HEK293 (cell line): ENCODE measurements at regions not wholly inside any gene's neighbourhood (a gene's known extent, or its start where the extent isn't known, plus 50 kb on each side); places are given as distances from the start of the nearest gene placed in this dataset.

ENCODE experiments used
- CTCF ChIA-PET: fragments of 350-600 bp; formaldehyde crosslinking; extraction: SDS; loops from one replicate; lab custom pipeline; 2021; ENCODE audit warnings: antibody characterized with exemption; lab: Yijun Ruan, JAX
- POLR2A ChIA-PET: fragments of 300-600 bp; formaldehyde crosslinking; extraction: SDS; loops from one replicate; lab custom pipeline; 2020; ENCODE audit warnings: antibody characterized with exemption, inconsistent platforms; lab: Yijun Ruan, JAX
- H3K27ac ChIP-seq: fragments of 200-500 bp; sonication (Bioruptor generic); 2 replicates; pipeline ENCODE4 v1.5.1; 2014; ENCODE audit warnings: low read depth, low read length, control low read depth, inconsistent platforms; ENCODE audit errors: extremely low read depth
- H3K36me3 ChIP-seq, 2 experiments: fragments of 200-500 bp in 1 of 2; sonication (Bioruptor generic) in 1 of 2; 1 replicate in 1 of 2; 2 replicates in 1 of 2; pipeline ENCODE4 v1.5.1; 2014 to 2017; ENCODE audit warnings: inconsistent platforms in 2 of 2, low read length in 2 of 2; ENCODE audit not compliant: control insufficient read depth in 2 of 2, insufficient read depth in 1 of 2
- H3K4me1 ChIP-seq: fragments of 200-500 bp; sonication (Bioruptor generic); 2 replicates; pipeline ENCODE4 v1.5.1; 2014; ENCODE audit warnings: mild to moderate bottlenecking, low read length, inconsistent platforms; ENCODE audit not compliant: control insufficient read depth, insufficient read depth
- H3K4me3 ChIP-seq: 2 replicates; pipeline ENCODE4 v1.5.1; 2011; ENCODE audit warnings: low read depth, mild to moderate bottlenecking, control low read depth, low read length, moderate library complexity
- H3K9me3 ChIP-seq: fragments of 200-500 bp; sonication (Bioruptor generic); 2 replicates; pipeline ENCODE4 v1.5.1; 2014; ENCODE audit warnings: low read depth, low read length, inconsistent platforms; ENCODE audit not compliant: control insufficient read depth, insufficient read depth
- FEZF1 ChIP-seq: fragments of 450-650 bp; formaldehyde crosslinking; IDR thresholded peaks from 2 replicates; pipeline ENCODE4 v1.5.1; 2016; ENCODE audit warnings: missing biosample characterization, missing genetic modification characterization
- MEIS1 ChIP-seq: sonication (generic); formaldehyde crosslinking; IDR thresholded peaks from 2 replicates; pipeline ENCODE4 v1.8.1; 2022; ENCODE audit warnings: missing genetic modification reagents, mild to moderate bottlenecking, borderline replicate concordance
- REPIN1 ChIP-seq: fragments of 450-650 bp; formaldehyde crosslinking; IDR thresholded peaks from 2 replicates; pipeline ENCODE4 v1.5.1; 2017; ENCODE audit warnings: missing biosample characterization, missing genetic modification characterization, low read depth
- SCRT1 ChIP-seq: fragments of 450-650 bp; formaldehyde crosslinking; IDR thresholded peaks from 2 replicates; pipeline ENCODE4 v1.5.1; 2016; ENCODE audit warnings: missing biosample characterization, missing genetic modification characterization, borderline replicate concordance
- ZBTB20 ChIP-seq: fragments of 450-650 bp; formaldehyde crosslinking; IDR thresholded peaks from 2 replicates; pipeline ENCODE4 v1.5.1; 2016; ENCODE audit warnings: missing biosample characterization, missing genetic modification characterization
- ZNF16 ChIP-seq: fragments of 450-650 bp; formaldehyde crosslinking; IDR thresholded peaks from 2 replicates; pipeline ENCODE4 v1.5.1; 2016; ENCODE audit warnings: low read depth, missing biosample characterization, missing genetic modification characterization
- ZNF169 ChIP-seq: fragments of 450-650 bp; formaldehyde crosslinking; IDR thresholded peaks from 2 replicates; pipeline ENCODE4 v1.5.1; 2016; ENCODE audit warnings: missing biosample characterization, missing genetic modification characterization
- ZNF2 ChIP-seq: fragments of 450-650 bp; formaldehyde crosslinking; IDR thresholded peaks from 2 replicates; pipeline ENCODE4 v1.5.1; 2016; ENCODE audit warnings: missing biosample characterization, missing genetic modification characterization
- ZNF426 ChIP-seq: fragments of 450-650 bp; formaldehyde crosslinking; IDR thresholded peaks from 2 replicates; pipeline ENCODE4 v1.5.1; 2017; ENCODE audit warnings: missing biosample characterization, missing genetic modification characterization, mild to moderate bottlenecking, inconsistent platforms, moderate library complexity
- ZNF629 ChIP-seq: fragments of 450-650 bp; formaldehyde crosslinking; IDR thresholded peaks from 2 replicates; pipeline ENCODE4 v1.5.1; 2017; ENCODE audit warnings: missing biosample characterization, missing genetic modification characterization
- TF ChIP-seq, protein P1 (sequence below): fragments of 450-650 bp; formaldehyde crosslinking; IDR thresholded peaks from 2 replicates; pipeline ENCODE4 v1.5.1; 2016; ENCODE audit warnings: missing biosample characterization, missing genetic modification characterization
- TF ChIP-seq, protein P2 (sequence below): fragments of 450-650 bp; formaldehyde crosslinking; IDR thresholded peaks from 2 replicates; pipeline ENCODE4; 2016; ENCODE audit warnings: missing biosample characterization, missing genetic modification characterization
- TF ChIP-seq, protein P3 (sequence below): fragments of 450-650 bp; formaldehyde crosslinking; IDR thresholded peaks from 2 replicates; pipeline ENCODE4 v1.5.1; 2016; ENCODE audit warnings: missing biosample characterization, missing genetic modification characterization
- TF ChIP-seq, protein P4 (sequence below): fragments of 450-650 bp; formaldehyde crosslinking; IDR thresholded peaks from 2 replicates; pipeline ENCODE4 v1.5.1; 2016; ENCODE audit warnings: missing biosample characterization, missing genetic modification characterization

DNA sequence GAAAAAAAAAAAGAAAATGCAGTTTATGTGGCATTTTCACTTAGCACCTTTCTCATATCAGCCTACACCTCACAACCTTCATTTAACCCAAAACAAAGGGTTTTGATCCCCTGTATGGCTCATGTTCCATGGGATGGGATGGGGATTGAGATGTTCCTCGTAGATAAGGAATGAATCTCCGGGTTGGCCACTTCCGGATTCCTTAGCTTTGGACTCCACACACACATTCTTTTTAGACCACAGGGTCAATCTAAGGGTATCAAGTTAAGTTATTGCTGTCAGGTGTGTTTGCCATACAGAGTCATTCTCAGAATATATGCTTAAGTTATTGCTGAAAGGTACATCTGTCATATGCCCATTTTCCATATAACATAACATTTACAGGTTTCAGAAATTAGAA lies 301.4 kb upstream of the TGFBR2 start (continued):
- TF ChIP-seq, protein P1, sequence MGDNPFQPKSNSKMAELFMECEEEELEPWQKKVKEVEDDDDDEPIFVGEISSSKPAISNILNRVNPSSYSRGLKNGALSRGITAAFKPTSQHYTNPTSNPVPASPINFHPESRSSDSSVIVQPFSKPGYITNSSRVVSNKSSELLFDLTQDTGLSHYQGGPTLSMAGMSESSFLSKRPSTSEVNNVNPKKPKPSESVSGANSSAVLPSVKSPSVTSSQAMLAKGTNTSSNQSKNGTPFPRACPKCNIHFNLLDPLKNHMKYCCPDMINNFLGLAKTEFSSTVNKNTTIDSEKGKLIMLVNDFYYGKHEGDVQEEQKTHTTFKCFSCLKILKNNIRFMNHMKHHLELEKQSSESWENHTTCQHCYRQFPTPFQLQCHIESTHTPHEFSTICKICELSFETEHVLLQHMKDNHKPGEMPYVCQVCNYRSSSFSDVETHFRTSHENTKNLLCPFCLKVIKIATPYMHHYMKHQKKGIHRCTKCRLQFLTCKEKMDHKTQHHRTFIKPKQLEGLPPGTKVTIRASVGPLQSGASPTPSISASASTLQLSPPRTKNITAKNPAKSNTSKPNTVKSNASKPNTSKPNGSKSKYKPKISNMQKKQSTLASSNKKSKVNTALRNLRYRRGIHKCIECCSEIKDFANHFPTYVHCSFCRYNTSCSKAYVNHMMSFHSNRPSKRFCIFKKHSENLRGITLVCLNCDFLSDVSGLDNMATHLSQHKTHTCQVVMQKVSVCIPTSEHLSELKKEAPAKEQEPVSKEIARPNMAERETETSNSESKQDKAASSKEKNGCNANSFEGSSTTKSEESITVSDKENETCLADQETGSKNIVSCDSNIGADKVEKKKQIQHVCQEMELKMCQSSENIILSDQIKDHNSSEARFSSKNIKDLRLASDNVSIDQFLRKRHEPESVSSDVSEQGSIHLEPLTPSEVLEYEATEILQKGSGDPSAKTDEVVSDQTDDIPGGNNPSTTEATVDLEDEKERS (tag by site-specific recombination) = no peak
- TF ChIP-seq ZNF426 (tag by site-specific recombination) (no peak), REPIN1 (tag by site-specific recombination) (no peak), ZNF2 (tag by site-specific recombination) (no peak), ZNF169 (tag by site-specific recombination) (no peak)

DNA sequence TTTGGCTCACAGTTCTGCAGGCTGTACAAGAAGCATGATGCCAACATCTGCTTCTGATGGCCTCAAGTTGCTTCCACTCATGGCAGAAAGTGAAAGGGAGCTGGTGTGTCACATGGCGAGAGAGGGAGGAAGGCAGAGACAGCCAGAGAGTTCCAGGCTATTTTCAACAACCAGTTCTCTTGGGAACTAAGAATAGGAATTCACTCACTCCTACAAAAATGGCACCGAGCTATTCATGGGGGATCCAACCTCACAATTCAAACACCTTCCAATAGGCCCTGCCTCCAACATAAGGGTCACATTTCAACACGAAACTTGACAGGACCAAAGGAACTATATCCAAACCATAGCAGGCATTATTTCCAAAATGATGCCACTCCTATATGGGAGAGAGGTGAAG lies 299.5 kb upstream of the TGFBR2 start:
- TF ChIP-seq FEZF1 = no peak
- TF ChIP-seq ZNF16 (tag by site-specific recombination) = no peak
- TF ChIP-seq ZBTB20 (tag by site-specific recombination) = no peak
- TF ChIP-seq, protein P2, sequence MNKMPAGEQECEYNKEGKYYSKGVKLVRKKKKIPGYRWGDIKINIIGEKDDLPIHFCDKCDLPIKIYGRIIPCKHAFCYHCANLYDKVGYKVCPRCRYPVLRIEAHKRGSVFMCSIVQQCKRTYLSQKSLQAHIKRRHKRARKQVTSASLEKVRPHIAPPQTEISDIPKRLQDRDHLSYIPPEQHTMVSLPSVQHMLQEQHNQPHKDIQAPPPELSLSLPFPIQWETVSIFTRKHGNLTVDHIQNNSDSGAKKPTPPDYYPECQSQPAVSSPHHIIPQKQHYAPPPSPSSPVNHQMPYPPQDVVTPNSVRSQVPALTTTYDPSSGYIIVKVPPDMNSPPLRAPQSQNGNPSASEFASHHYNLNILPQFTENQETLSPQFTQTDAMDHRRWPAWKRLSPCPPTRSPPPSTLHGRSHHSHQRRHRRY (tag by site-specific recombination) = no peak
- TF ChIP-seq, protein P3, sequence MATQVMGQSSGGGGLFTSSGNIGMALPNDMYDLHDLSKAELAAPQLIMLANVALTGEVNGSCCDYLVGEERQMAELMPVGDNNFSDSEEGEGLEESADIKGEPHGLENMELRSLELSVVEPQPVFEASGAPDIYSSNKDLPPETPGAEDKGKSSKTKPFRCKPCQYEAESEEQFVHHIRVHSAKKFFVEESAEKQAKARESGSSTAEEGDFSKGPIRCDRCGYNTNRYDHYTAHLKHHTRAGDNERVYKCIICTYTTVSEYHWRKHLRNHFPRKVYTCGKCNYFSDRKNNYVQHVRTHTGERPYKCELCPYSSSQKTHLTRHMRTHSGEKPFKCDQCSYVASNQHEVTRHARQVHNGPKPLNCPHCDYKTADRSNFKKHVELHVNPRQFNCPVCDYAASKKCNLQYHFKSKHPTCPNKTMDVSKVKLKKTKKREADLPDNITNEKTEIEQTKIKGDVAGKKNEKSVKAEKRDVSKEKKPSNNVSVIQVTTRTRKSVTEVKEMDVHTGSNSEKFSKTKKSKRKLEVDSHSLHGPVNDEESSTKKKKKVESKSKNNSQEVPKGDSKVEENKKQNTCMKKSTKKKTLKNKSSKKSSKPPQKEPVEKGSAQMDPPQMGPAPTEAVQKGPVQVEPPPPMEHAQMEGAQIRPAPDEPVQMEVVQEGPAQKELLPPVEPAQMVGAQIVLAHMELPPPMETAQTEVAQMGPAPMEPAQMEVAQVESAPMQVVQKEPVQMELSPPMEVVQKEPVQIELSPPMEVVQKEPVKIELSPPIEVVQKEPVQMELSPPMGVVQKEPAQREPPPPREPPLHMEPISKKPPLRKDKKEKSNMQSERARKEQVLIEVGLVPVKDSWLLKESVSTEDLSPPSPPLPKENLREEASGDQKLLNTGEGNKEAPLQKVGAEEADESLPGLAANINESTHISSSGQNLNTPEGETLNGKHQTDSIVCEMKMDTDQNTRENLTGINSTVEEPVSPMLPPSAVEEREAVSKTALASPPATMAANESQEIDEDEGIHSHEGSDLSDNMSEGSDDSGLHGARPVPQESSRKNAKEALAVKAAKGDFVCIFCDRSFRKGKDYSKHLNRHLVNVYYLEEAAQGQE = no peak
- TF ChIP-seq, protein P4, sequence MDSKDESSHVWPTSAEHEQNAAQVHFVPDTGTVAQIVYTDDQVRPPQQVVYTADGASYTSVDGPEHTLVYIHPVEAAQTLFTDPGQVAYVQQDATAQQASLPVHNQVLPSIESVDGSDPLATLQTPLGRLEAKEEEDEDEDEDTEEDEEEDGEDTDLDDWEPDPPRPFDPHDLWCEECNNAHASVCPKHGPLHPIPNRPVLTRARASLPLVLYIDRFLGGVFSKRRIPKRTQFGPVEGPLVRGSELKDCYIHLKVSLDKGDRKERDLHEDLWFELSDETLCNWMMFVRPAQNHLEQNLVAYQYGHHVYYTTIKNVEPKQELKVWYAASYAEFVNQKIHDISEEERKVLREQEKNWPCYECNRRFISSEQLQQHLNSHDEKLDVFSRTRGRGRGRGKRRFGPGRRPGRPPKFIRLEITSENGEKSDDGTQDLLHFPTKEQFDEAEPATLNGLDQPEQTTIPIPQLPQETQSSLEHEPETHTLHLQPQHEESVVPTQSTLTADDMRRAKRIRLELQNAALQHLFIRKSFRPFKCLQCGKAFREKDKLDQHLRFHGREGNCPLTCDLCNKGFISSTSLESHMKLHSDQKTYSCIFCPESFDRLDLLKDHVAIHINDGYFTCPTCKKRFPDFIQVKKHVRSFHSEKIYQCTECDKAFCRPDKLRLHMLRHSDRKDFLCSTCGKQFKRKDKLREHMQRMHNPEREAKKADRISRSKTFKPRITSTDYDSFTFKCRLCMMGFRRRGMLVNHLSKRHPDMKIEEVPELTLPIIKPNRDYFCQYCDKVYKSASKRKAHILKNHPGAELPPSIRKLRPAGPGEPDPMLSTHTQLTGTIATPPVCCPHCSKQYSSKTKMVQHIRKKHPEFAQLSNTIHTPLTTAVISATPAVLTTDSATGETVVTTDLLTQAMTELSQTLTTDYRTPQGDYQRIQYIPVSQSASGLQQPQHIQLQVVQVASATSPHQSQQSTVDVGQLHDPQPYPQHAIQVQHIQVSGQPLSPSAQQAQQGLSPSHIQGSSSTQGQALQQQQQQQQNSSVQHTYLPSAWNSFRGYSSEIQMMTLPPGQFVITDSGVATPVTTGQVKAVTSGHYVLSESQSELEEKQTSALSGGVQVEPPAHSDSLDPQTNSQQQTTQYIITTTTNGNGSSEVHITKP (tag by site-specific recombination) = no peak
- TF ChIP-seq ZNF629 (tag by site-specific recombination) = no peak
- TF ChIP-seq MEIS1 (CRISPR knock-in tag) = no peak
- TF ChIP-seq SCRT1 (tag by site-specific recombination) = no peak
- no peak overlapping the region for H3K4me3 ChIP-seq
- no peaks in the 10 kb centered on the region for H3K4me1 ChIP-seq
- POLR2A ChIA-PET = no interaction called here
- no peaks in the 10 kb centered on the region for H3K36me3 ChIP-seq
- no peaks in the 10 kb centered on the region for H3K9me3 ChIP-seq
- H3K27ac ChIP-seq = no peak overlapping the region
- CTCF ChIA-PET = no interaction called here
